GM23338 (cell line): ENCODE measurements at regions not wholly inside any gene's neighbourhood (a gene's known extent, or its start where the extent isn't known, plus 50 kb on each side); places are given as distances from the start of the nearest gene placed in this dataset.

Source experiments
- ATAC-seq: fragments of 200-7000 bp; cut with Tn5 transposase; 3 replicates; pipeline ENCODE4 v1.9.1; 2020
- DNase-seq: peaks from one replicate; pipeline ENCODE4 v3.0.0-alpha.2; 2015; ENCODE audit warnings: low spot score
- H2AFZ ChIP-seq: fragments of 200-600 bp; sonication (generic); 2 replicates; pipeline ENCODE4 v1.8.0; 2016; ENCODE audit warnings: antibody characterized with exemption, mild to moderate bottlenecking, moderate library complexity
- H3F3A ChIP-seq: fragments of 200-600 bp; sonication (generic); replicated peaks from 2 replicates; pipeline ENCODE4 v1.8.0; 2017; ENCODE audit warnings: antibody characterized with exemption, mixed run types, low read depth
- H3K27ac ChIP-seq: fragments of 200-600 bp; sonication (generic); 2 replicates; pipeline ENCODE4 v1.6.1; 2016; ENCODE audit warnings: low read depth
- H3K27me3 ChIP-seq: fragments of 200-600 bp; sonication (generic); 2 replicates; pipeline ENCODE4 v1.8.0; 2016; ENCODE audit warnings: mild to moderate bottlenecking, mixed run types, moderate library complexity; ENCODE audit not compliant: insufficient read depth
- H3K36me3 ChIP-seq: fragments of 200-600 bp; sonication (generic); 2 replicates; pipeline ENCODE4 v1.8.0; 2016; ENCODE audit warnings: mild to moderate bottlenecking; ENCODE audit not compliant: insufficient read depth
- H3K4me1 ChIP-seq: fragments of 200-600 bp; sonication (generic); 2 replicates; pipeline ENCODE4 v1.8.0; 2016; ENCODE audit warnings: mild to moderate bottlenecking, moderate library complexity; ENCODE audit not compliant: insufficient read depth
- H3K4me2 ChIP-seq: fragments of 200-600 bp; sonication (generic); 2 replicates; pipeline ENCODE4 v1.7.1; 2017; ENCODE audit warnings: mixed run types
- H3K4me3 ChIP-seq: fragments of 200-600 bp; sonication (generic); 2 replicates; pipeline ENCODE4 v1.6.1; 2016; ENCODE audit warnings: mixed run types
- H3K79me2 ChIP-seq: fragments of 200-600 bp; sonication (generic); replicated peaks from 2 replicates; pipeline ENCODE4 v1.8.0; 2017; ENCODE audit warnings: mild to moderate bottlenecking; ENCODE audit not compliant: insufficient read depth
- H3K9me2 ChIP-seq: fragments of 200-600 bp; sonication (generic); 2 replicates; pipeline ENCODE4 v1.8.0; 2017; ENCODE audit not compliant: insufficient read depth
- H4K20me1 ChIP-seq: fragments of 200-600 bp; sonication (generic); replicated peaks from 2 replicates; pipeline ENCODE4 v1.8.0; 2017; ENCODE audit warnings: mild to moderate bottlenecking; ENCODE audit not compliant: insufficient read depth
- H3K27ac Mint-ChIP-seq: 2 replicates; pipeline ENCODE4 v1.8.0; 2020; ENCODE audit warnings: inconsistent platforms, mild to moderate bottlenecking, moderate library complexity, mixed read lengths
- H3K27me3 Mint-ChIP-seq: 3 replicates; pipeline ENCODE4 v1.8.0; 2022; ENCODE audit warnings: low read depth, mild to moderate bottlenecking, moderate library complexity, mixed read lengths, inconsistent platforms; ENCODE audit not compliant: insufficient read depth, poor library complexity
- H3K36me3 Mint-ChIP-seq: 3 replicates; pipeline ENCODE4 v1.8.0; 2021; ENCODE audit warnings: low read depth, mild to moderate bottlenecking, inconsistent platforms, moderate library complexity, mixed read lengths
- H3K4me1 Mint-ChIP-seq: 3 replicates; pipeline ENCODE4 v1.8.0; 2020; ENCODE audit warnings: mild to moderate bottlenecking, inconsistent platforms, mixed read lengths
- H3K4me3 Mint-ChIP-seq: 3 replicates; pipeline ENCODE4 v1.8.0; 2021; ENCODE audit warnings: moderate library complexity, mild to moderate bottlenecking, inconsistent platforms, mixed read lengths
- H3K9me3 Mint-ChIP-seq: 3 replicates; pipeline ENCODE4 v1.8.0; 2020; ENCODE audit warnings: moderate library complexity, mild to moderate bottlenecking, inconsistent platforms, mixed read lengths
- EZH2 ChIP-seq: fragments of 200-600 bp; sonication (generic); IDR thresholded peaks from one replicate; pipeline ENCODE4 v1.8.0; 2017; ENCODE audit warnings: antibody characterized with exemption, mild to moderate bottlenecking, low read depth; ENCODE audit not compliant: unreplicated experiment
- EZH2phosphoT487 ChIP-seq: fragments of 200-600 bp; sonication (generic); IDR thresholded peaks from one replicate; pipeline ENCODE4 v1.8.1; 2018; ENCODE audit warnings: antibody characterized with exemption; ENCODE audit not compliant: unreplicated experiment
- JUNB ChIP-seq: IDR thresholded peaks from one replicate; pipeline ENCODE4 v1.6.1; 2016; ENCODE audit warnings: antibody characterized with exemption; ENCODE audit not compliant: unreplicated experiment
- NANOG ChIP-seq: IDR thresholded peaks from 2 replicates; pipeline ENCODE4 v1.6.1; 2016; ENCODE audit warnings: antibody characterized with exemption, borderline replicate concordance
- REST ChIP-seq: IDR thresholded peaks from one replicate; pipeline ENCODE4 v1.6.1; 2018; ENCODE audit warnings: antibody characterized with exemption; ENCODE audit not compliant: unreplicated experiment
- ZNF114 ChIP-seq: fragments of 250-450 bp; sonication (Bioruptor Pico); IDR thresholded peaks from 2 replicates; pipeline ENCODE4 v1.5.0; 2020; ENCODE audit warnings: mild to moderate bottlenecking, moderate library complexity
- TF ChIP-seq, protein P1 (sequence below): fragments of 250-450 bp; sonication (Bioruptor Pico); IDR thresholded peaks from 2 replicates; pipeline ENCODE4 v1.5.0; 2020; ENCODE audit warnings: mild to moderate bottlenecking, moderate library complexity
- TF ChIP-seq, protein P2 (sequence below): IDR thresholded peaks from 2 replicates; pipeline ENCODE4 v1.6.1; 2016; ENCODE audit warnings: antibody characterized with exemption

DNA sequence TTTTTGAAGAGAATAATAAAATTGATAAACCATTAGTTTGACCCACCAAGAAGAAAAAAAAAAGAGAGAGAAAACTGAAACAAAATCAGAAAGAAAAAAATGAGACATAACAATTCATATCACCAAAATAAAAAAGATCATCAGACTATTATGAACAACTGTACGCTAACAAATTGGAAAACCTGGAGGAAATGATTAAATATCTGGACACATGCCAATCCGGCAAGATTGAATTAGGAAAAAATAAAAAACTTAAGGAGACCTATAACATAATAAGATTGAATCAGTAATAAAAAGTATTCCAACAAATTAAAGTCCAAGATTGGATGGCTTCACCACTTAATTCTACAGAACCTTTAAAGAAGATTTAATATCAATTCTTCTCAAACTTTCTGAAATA, 136.7 kb downstream of the CASP12 start:
- H3K36me3 Mint-ChIP-seq, result peaks cover 30% of the 10 kb centered on the region
- no peak overlapping the region for H2AFZ ChIP-seq
- H3K9me3 Mint-ChIP-seq, result peaks cover 28% of the 10 kb centered on the region
- TF ChIP-seq, protein P1, sequence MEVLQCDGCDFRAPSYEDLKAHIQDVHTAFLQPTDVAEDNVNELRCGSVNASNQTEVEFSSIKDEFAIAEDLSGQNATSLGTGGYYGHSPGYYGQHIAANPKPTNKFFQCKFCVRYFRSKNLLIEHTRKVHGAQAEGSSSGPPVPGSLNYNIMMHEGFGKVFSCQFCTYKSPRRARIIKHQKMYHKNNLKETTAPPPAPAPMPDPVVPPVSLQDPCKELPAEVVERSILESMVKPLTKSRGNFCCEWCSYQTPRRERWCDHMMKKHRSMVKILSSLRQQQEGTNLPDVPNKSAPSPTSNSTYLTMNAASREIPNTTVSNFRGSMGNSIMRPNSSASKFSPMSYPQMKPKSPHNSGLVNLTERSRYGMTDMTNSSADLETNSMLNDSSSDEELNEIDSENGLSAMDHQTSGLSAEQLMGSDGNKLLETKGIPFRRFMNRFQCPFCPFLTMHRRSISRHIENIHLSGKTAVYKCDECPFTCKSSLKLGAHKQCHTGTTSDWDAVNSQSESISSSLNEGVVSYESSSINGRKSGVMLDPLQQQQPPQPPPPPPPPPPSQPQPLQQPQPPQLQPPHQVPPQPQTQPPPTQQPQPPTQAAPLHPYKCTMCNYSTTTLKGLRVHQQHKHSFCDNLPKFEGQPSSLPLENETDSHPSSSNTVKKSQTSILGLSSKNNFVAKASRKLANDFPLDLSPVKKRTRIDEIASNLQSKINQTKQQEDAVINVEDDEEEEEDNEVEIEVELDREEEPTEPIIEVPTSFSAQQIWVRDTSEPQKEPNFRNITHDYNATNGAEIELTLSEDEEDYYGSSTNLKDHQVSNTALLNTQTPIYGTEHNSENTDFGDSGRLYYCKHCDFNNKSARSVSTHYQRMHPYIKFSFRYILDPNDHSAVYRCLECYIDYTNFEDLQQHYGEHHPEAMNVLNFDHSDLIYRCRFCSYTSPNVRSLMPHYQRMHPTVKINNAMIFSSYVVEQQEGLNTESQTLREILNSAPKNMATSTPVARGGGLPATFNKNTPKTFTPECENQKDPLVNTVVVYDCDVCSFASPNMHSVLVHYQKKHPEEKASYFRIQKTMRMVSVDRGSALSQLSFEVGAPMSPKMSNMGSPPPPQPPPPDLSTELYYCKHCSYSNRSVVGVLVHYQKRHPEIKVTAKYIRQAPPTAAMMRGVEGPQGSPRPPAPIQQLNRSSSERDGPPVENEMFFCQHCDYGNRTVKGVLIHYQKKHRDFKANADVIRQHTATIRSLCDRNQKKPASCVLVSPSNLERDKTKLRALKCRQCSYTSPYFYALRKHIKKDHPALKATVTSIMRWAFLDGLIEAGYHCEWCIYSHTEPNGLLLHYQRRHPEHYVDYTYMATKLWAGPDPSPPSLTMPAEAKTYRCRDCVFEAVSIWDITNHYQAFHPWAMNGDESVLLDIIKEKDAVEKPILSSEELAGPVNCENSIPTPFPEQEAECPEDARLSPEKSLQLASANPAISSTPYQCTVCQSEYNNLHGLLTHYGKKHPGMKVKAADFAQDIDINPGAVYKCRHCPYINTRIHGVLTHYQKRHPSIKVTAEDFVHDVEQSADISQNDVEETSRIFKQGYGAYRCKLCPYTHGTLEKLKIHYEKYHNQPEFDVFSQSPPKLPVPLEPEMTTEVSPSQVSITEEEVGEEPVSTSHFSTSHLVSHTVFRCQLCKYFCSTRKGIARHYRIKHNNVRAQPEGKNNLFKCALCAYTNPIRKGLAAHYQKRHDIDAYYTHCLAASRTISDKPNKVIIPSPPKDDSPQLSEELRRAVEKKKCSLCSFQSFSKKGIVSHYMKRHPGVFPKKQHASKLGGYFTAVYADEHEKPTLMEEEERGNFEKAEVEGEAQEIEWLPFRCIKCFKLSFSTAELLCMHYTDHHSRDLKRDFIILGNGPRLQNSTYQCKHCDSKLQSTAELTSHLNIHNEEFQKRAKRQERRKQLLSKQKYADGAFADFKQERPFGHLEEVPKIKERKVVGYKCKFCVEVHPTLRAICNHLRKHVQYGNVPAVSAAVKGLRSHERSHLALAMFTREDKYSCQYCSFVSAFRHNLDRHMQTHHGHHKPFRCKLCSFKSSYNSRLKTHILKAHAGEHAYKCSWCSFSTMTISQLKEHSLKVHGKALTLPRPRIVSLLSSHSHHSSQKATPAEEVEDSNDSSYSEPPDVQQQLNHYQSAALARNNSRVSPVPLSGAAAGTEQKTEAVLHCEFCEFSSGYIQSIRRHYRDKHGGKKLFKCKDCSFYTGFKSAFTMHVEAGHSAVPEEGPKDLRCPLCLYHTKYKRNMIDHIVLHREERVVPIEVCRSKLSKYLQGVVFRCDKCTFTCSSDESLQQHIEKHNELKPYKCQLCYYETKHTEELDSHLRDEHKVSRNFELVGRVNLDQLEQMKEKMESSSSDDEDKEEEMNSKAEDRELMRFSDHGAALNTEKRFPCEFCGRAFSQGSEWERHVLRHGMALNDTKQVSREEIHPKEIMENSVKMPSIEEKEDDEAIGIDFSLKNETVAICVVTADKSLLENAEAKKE, result no peak
- TF ChIP-seq ZNF114 (CRISPR knock-in tag), result no peak
- TF ChIP-seq EZH2, result no peak
- no peak for TF ChIP-seq REST
- TF ChIP-seq JUNB, result no peak
- TF ChIP-seq NANOG, result no peak
- TF ChIP-seq, protein P2, sequence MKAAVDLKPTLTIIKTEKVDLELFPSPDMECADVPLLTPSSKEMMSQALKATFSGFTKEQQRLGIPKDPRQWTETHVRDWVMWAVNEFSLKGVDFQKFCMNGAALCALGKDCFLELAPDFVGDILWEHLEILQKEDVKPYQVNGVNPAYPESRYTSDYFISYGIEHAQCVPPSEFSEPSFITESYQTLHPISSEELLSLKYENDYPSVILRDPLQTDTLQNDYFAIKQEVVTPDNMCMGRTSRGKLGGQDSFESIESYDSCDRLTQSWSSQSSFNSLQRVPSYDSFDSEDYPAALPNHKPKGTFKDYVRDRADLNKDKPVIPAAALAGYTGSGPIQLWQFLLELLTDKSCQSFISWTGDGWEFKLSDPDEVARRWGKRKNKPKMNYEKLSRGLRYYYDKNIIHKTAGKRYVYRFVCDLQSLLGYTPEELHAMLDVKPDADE, result no peak
- TF ChIP-seq EZH2phosphoT487, result no peak
- H3F3A ChIP-seq, result no peaks in the 10 kb centered on the region
- no peaks in the 10 kb centered on the region for H4K20me1 ChIP-seq
- H3K27ac ChIP-seq, result no peak overlapping the region
- H3K4me1 ChIP-seq, result peaks cover 24% of the 10 kb centered on the region; the same call in 1 of the 2 replicates
- no peak overlapping the region for H3K4me2 ChIP-seq
- no peaks in the 10 kb centered on the region for H3K9me2 ChIP-seq
- no peaks in the 10 kb centered on the region for H3K36me3 ChIP-seq
- H3K27me3 Mint-ChIP-seq, result peaks cover 8% of the 10 kb centered on the region
- H3K27ac Mint-ChIP-seq, result no peak overlapping the region
- peaks cover 14% of the 10 kb centered on the region for H3K4me1 Mint-ChIP-seq
- no peaks in the 10 kb centered on the region for H3K27me3 ChIP-seq
- no peak for DNase-seq
- H3K79me2 ChIP-seq, result no peaks in the 10 kb centered on the region
- no peak overlapping the region for H3K4me3 Mint-ChIP-seq
- ATAC-seq, result no peak
- H3K4me3 ChIP-seq, result no peak overlapping the region
